ENCODE measurements at regions not wholly inside any gene's neighbourhood (a gene's known extent, or its start where the extent isn't known, plus 50 kb on each side); places are given as distances from the start of the nearest gene placed in this dataset.

- H3K36me3 ChIP-seq (ENCODE audit: control insufficient read depth, insufficient read depth, low read length): no peaks in the 10 kb centered on the region
- TF ChIP-seq CTCF (IDR thresholded peaks at IDR 0.05; ENCODE audit: insufficient read depth, low read length, poor library complexity, severe bottlenecking): no peak
- DNase-seq (ENCODE audit: extremely low read depth, insufficient read length): no peak
- no peak overlapping the region for H3K4me3 ChIP-seq (replicated peaks; ENCODE audit: low read depth, low read length)
- no peaks in the 10 kb centered on the region for H3K27me3 ChIP-seq (replicated peaks; ENCODE audit: control insufficient read depth, insufficient read depth, low read length)
Measured at GRCh38 chr3:72306800-72307341, 521.9 kb upstream of the PROK2 start.

GRCh38 chr3:72303926-72304325, 519.0 kb upstream of the PROK2 start:
- no peak for DNase-seq (ENCODE audit: extremely low read depth, insufficient read length)

GRCh38 chr3:72301779-72302178, 516.8 kb upstream of the PROK2 start:
- Histone ChIP-seq H3K4me3 (replicated peaks; ENCODE audit: low read depth, low read length) (no peak overlapping the region), H3K27me3 (replicated peaks; ENCODE audit: control insufficient read depth, insufficient read depth, low read length) (no peaks in the 10 kb centered on the region), H3K36me3 (ENCODE audit: control insufficient read depth, insufficient read depth, low read length) (no peaks in the 10 kb centered on the region)
- no peak for DNase-seq (ENCODE audit: extremely low read depth, insufficient read length)
- no peak for TF ChIP-seq CTCF (IDR thresholded peaks at IDR 0.05; ENCODE audit: insufficient read depth, low read length, poor library complexity, severe bottlenecking)

More at GRCh38 chr3:72303926-72304325, 519.0 kb upstream of the PROK2 start:
- Histone ChIP-seq H3K4me3 (replicated peaks; ENCODE audit: low read depth, low read length) (no peak overlapping the region), H3K36me3 (ENCODE audit: control insufficient read depth, insufficient read depth, low read length) (no peaks in the 10 kb centered on the region), H3K27me3 (replicated peaks; ENCODE audit: control insufficient read depth, insufficient read depth, low read length) (no peaks in the 10 kb centered on the region)
- no peak for TF ChIP-seq CTCF (IDR thresholded peaks at IDR 0.05; ENCODE audit: insufficient read depth, low read length, poor library complexity, severe bottlenecking)

- Histone ChIP-seq H3K36me3 (ENCODE audit: control insufficient read depth, insufficient read depth, low read length) (no peaks in the 10 kb centered on the region), H3K4me3 (replicated peaks; ENCODE audit: low read depth, low read length) (no peak overlapping the region), H3K27me3 (replicated peaks; ENCODE audit: control insufficient read depth, insufficient read depth, low read length) (no peaks in the 10 kb centered on the region)
- no peak for TF ChIP-seq CTCF (IDR thresholded peaks at IDR 0.05; ENCODE audit: insufficient read depth, low read length, poor library complexity, severe bottlenecking)
- no peak for DNase-seq (ENCODE audit: extremely low read depth, insufficient read length)
Measured at GRCh38 chr3:72300621-72301020, 515.7 kb upstream of the PROK2 start.

GRCh38 chr3:72299823-72300222, 514.9 kb upstream of the PROK2 start:
- no peak overlapping the region for H3K4me3 ChIP-seq (replicated peaks; ENCODE audit: low read depth, low read length)
- DNase-seq (ENCODE audit: extremely low read depth, insufficient read length): no peak
- no peak for TF ChIP-seq CTCF (IDR thresholded peaks at IDR 0.05; ENCODE audit: insufficient read depth, low read length, poor library complexity, severe bottlenecking)
- H3K36me3 ChIP-seq (ENCODE audit: control insufficient read depth, insufficient read depth, low read length): no peaks in the 10 kb centered on the region
- no peaks in the 10 kb centered on the region for H3K27me3 ChIP-seq (replicated peaks; ENCODE audit: control insufficient read depth, insufficient read depth, low read length)

- no peak for TF ChIP-seq CTCF (IDR thresholded peaks at IDR 0.05; ENCODE audit: insufficient read depth, low read length, poor library complexity, severe bottlenecking)
- H3K36me3 ChIP-seq (ENCODE audit: control insufficient read depth, insufficient read depth, low read length): no peaks in the 10 kb centered on the region
- H3K4me3 ChIP-seq (replicated peaks; ENCODE audit: low read depth, low read length): no peak overlapping the region
- no peaks in the 10 kb centered on the region for H3K27me3 ChIP-seq (replicated peaks; ENCODE audit: control insufficient read depth, insufficient read depth, low read length)
- no peak for DNase-seq (ENCODE audit: extremely low read depth, insufficient read length)
Measured at GRCh38 chr3:72299321-72299802, 514.4 kb upstream of the PROK2 start.
